Type B pancreatic cell (in vitro differentiated cells): ENCODE measurements at regions not wholly inside any gene's neighbourhood (a gene's known extent, or its start where the extent isn't known, plus 50 kb on each side); places are given as distances from the start of the nearest gene placed in this dataset.
"Not testable (repeated sequence)": the region's sequence is repeated elsewhere in the genome, so short reads cannot be mapped to it uniquely, and the experiment has no call there.

Experiments
- DNase-seq: peaks from one replicate; pipeline ENCODE4 v3.0.0; 2021; ENCODE audit warnings: mixed read lengths; ENCODE audit not compliant: unreplicated experiment; ENCODE audit errors: extremely low spot score
- H3K27ac Mint-ChIP-seq: 2 replicates; pipeline ENCODE4 v1.8.0; 2021; ENCODE audit warnings: mild to moderate bottlenecking, mixed read lengths
- H3K27me3 Mint-ChIP-seq: 2 replicates; pipeline ENCODE4 v1.8.0; 2021; ENCODE audit warnings: mixed read lengths
- H3K36me3 Mint-ChIP-seq: 2 replicates; pipeline ENCODE4 v1.8.0; 2021; ENCODE audit warnings: mixed read lengths
- H3K4me1 Mint-ChIP-seq: one replicate; pipeline ENCODE4 v1.8.0; 2021; ENCODE audit warnings: mixed read lengths; ENCODE audit not compliant: unreplicated experiment
- H3K4me3 Mint-ChIP-seq: 2 replicates; pipeline ENCODE4 v1.8.0; 2021; ENCODE audit warnings: mild to moderate bottlenecking, mixed read lengths
- H3K9me3 Mint-ChIP-seq: 2 replicates; pipeline ENCODE4 v1.8.0; 2021; ENCODE audit warnings: mixed read lengths

DNA sequence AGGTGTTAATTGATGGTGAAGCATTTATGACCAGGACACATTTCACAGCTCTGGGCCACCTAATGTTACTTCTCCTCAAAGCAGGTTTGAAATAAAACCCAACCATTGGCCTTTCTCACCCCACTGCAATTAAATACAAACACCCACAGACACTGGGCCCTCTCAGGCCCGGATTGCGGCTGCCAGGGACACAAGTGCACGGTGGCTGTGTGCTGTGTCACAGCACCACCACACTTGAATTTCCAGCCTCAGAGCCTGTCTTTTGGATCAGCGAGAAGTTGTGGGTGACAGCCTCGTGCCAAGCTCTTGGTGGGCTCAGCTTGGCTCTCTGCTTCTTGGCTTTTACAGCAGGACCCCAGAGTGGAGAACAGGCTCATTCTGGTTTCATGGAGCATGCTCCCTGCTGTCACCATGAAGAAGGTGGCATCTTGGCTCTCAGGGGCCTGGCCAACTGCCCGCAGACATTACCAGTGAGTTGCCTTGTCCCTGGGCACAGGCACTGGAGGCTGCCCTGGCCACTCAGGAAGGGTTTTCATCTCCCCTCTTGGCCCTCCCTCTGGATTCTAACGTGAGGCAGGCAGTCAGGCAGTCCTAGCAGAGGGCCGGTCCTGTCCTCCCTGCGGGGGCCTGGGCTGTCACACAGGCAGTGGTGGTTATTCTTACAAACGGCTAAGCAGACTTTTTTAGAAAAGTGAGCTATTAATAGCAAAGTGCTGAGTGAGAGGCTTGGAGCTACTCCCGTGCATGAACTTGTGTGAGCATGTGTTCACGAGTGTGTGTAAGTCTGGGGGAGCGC lies 234.5 kb downstream of the BCL2L11 start:
- not testable (repeated sequence) for H3K36me3 Mint-ChIP-seq, H3K27ac Mint-ChIP-seq, H3K4me3 Mint-ChIP-seq, DNase-seq, H3K4me1 Mint-ChIP-seq, H3K27me3 Mint-ChIP-seq, H3K9me3 Mint-ChIP-seq

DNA sequence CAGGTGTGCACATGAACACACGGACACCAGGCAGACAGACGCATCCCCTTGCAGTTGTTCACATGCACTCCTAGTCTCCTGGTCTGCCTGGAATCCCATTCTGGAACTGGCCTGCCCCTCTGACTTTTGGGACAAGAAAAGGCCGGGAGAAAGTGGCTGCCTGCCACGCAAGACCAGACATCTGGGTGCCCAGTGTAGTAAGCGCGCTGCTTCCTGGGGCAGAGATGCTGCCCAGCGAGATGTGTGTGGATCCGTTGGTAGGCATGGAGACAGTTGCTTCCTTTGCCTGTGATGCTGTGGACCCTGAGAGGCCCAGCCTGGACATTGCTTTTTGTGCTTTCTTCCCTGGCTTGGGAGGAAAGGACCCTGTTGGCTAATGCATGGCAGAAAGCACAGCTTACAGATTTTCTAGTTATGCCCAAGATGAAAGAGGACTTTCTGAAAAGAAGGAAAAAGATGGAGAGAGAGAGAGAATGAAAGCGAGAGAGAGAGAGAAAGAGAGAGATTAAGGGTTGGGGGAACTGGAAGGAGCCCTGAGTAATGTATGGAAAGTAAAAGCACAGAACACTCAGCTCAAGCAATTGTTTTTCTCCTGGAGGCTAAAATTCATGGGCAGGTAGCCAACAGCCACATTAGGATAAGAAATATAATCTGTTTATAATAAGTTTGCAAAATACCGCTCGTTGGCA lies 235.3 kb downstream of the BCL2L11 start:
- DNase-seq, H3K27me3 Mint-ChIP-seq, H3K9me3 Mint-ChIP-seq, H3K4me1 Mint-ChIP-seq, H3K4me3 Mint-ChIP-seq, H3K36me3 Mint-ChIP-seq, H3K27ac Mint-ChIP-seq: not testable (repeated sequence)

DNA sequence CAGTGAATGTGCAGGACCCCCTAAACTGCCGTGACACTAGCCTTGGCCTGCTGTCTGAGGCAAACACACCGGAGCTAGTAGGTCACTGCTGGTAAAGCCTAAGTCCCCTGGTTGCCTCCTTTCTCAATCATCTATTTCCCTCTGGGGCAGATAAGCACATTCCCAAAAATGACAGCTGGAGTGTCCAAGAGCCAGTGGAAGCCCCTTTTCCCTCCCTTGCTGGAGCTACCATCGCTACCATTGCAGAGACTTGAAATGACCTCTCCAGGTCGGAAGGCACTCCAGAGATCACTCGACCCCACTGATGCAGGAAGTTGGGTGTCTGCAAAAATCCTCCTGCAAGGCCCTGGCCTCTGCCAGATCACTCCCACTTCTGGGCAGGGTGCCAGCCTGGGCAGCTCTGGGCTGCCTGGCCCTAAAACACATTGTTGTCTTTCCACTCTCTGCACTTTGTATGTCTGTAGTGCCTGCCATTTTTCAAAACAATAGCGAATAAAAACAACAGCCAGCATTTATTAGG lies 235.9 kb downstream of the BCL2L11 start:
- not testable (repeated sequence) for H3K27ac Mint-ChIP-seq, H3K4me3 Mint-ChIP-seq, H3K9me3 Mint-ChIP-seq, DNase-seq, H3K4me1 Mint-ChIP-seq, H3K36me3 Mint-ChIP-seq, H3K27me3 Mint-ChIP-seq

DNA sequence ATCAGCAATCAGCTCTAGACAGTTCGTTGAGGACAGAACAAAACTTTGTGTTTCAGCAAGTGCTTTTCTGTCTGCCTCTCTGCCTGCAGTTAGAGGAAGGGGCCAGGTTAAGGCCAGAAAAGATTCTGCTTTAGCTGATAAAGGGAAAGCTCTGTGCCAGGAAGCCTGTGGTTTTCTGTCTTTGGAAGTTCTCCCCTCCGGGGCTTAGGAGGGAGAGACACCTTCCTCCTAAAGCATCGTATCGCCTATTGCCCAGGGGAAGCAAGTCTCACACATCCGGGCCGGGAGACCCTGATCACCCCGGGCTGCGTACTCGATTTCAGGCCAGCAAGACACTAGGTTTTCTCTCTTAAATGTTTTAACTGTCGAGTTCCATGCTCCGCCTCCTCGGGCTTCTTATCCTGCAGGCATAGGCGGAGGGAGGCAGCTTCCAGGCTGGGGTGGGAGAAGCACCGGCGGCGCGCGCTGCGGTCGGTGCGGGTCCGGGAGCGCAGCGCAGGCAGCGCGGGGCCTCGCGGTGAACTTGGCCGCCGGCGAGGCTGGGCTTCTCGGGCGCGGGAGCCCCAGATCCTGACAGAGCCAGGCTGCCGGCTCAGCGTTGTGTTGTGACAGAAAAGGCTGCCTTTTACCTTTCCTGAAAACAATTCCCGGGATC lies 245.4 kb downstream of the BCL2L11 start:
- not testable (repeated sequence) for H3K27me3 Mint-ChIP-seq, DNase-seq, H3K36me3 Mint-ChIP-seq, H3K4me1 Mint-ChIP-seq, H3K27ac Mint-ChIP-seq, H3K9me3 Mint-ChIP-seq
- peak overlapping the region; percentile 66 for H3K4me3 Mint-ChIP-seq

DNA sequence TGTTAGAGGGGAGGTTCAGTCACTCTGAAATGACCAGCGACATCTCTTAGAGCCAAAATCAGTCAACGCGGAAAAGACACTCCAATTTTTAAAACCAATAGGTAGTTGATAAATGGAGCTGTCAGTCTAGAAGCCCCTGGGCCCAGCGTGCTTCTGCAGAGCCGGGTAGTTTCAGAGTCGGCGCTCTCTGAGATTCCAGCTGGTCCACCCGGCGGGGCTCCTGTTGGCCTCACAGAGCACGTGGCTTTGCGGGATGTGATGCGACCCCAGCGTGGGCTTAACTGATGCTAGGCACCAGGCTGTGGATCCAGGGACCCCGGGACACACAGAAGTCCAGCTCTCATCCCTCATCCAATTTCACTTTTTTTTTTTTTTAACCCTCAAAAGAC lies 245.9 kb downstream of the BCL2L11 start:
- not testable (repeated sequence) for H3K27ac Mint-ChIP-seq, H3K9me3 Mint-ChIP-seq, DNase-seq, H3K36me3 Mint-ChIP-seq, H3K27me3 Mint-ChIP-seq, H3K4me1 Mint-ChIP-seq
- H3K4me3 Mint-ChIP-seq = peak overlapping the region; percentile 59

DNA sequence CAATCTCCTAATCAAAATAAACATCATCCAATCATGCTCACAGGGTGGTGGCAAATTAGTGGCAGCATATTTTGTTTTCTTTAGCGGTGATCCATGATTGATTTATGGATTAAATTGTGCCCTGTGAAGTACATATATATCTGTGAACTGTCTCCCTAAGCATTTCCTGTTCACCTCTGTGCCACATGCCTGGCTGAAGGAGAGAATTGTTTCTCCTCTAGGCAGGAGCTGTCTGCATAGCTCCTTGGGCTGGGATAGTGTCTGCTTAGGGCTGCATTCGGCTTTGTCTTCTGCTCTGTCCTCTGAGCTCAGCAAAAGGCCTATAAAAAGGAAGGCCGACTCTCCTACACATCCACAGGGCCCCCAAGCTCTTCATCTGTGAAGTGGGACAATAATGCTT lies 246.4 kb downstream of the BCL2L11 start:
- H3K9me3 Mint-ChIP-seq, DNase-seq, H3K27me3 Mint-ChIP-seq, H3K4me1 Mint-ChIP-seq, H3K27ac Mint-ChIP-seq, H3K36me3 Mint-ChIP-seq: not testable (repeated sequence)
- H3K4me3 Mint-ChIP-seq = peak overlapping the region; percentile 59

DNA sequence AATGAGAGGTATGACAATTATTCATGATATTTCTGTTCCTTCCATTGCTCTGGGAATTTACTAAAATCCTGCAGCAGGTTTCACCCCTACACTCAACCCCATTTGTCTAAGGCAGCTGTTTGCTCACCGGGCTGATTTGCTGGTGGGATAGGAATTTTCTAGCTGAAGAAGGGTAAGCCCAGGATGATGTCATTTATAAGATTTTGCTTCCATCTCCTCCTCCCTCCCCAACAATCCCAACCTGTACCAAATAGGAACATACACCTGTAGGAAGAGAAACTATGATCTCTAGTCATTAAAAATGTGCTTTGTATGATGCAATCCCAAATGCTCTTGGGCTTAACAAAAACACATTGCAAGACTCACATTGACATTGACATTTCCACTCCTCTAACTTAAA lies 247.2 kb downstream of the BCL2L11 start:
- not testable (repeated sequence) for DNase-seq, H3K27me3 Mint-ChIP-seq, H3K4me3 Mint-ChIP-seq, H3K36me3 Mint-ChIP-seq, H3K9me3 Mint-ChIP-seq, H3K4me1 Mint-ChIP-seq, H3K27ac Mint-ChIP-seq

DNA sequence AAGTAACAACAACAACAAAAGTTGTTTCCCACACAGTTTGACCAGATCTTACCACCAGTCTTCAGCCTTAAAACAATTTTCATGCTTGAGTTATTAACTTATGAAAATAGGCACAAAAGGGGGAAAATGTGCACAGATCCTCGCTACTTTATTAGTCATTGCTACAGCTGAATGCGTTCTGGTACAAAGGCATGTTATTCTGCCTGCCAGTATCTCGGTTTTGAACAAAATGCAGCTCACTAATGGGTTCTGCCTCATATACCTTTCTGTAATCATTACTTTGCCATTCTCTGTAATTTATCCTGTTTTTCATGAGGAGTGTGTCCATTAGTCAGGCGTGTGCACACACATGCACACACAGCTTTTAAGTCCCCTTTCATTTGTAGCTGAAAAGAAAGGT lies 247.6 kb downstream of the BCL2L11 start:
- H3K9me3 Mint-ChIP-seq, H3K27me3 Mint-ChIP-seq, H3K4me3 Mint-ChIP-seq, DNase-seq, H3K4me1 Mint-ChIP-seq, H3K27ac Mint-ChIP-seq, H3K36me3 Mint-ChIP-seq: not testable (repeated sequence)

DNA sequence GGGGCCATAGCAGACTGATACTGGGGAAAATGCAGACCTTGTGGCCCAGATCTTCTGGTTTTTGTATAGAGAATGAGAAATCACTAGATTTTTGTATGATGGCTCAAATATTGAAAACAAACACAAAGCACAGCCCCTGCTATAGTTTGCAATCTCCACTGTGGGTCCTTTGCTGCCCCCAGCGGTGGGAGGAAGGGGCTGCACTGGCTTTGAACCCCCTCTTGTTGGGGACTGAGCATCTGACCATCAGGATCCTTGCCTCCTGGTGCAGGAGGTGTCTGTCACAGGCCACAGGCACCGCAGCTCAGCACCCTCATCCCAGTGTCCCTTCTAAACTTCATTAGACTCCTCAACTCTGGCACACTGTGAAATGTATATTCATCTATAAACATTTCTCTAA lies 252.3 kb downstream of the BCL2L11 start:
- not testable (repeated sequence) for H3K9me3 Mint-ChIP-seq, DNase-seq, H3K4me3 Mint-ChIP-seq, H3K4me1 Mint-ChIP-seq, H3K27ac Mint-ChIP-seq, H3K27me3 Mint-ChIP-seq, H3K36me3 Mint-ChIP-seq

DNA sequence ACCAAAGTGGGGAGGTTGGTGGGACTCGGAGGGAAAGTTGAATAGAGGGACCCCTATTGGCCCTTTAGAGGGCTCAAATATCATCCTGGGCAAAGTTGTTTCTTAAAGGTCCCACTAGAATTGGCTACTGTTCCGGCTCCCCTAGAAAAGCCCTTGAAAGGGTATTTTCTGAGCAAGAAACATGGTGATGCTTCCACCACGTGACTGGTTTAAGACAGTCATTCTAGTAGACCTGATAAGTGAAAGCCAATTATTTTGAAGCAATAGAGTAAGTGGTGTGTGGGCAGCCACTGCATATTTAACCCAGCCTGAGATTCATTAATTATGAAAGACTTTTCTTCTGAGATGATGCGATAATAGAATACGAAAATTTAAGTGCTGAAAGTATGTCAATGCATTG lies 253.3 kb downstream of the BCL2L11 start:
- not testable (repeated sequence) for H3K27me3 Mint-ChIP-seq, H3K4me1 Mint-ChIP-seq, DNase-seq, H3K9me3 Mint-ChIP-seq, H3K27ac Mint-ChIP-seq, H3K4me3 Mint-ChIP-seq, H3K36me3 Mint-ChIP-seq

DNA sequence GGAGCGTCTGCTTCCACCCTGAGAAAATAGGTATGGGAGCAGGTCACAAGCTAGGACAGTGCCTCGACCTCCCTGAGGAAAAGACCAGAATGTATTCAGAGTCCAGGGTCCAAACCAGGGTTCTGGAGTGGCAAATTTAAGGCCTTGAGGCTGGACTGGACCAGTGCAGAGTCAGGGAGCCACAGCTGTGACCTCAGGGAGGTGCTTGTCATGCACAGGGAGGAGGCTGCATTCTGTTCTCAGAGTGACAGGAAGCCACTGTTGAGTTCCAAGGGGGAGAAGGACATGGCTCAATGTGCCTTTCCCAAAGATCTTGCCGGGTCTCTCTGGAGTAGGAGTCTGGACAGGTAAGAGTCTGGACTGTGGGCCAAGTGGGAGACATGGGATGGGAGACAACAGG lies 254.0 kb downstream of the BCL2L11 start:
- H3K4me1 Mint-ChIP-seq, H3K27me3 Mint-ChIP-seq, H3K27ac Mint-ChIP-seq, DNase-seq, H3K9me3 Mint-ChIP-seq, H3K36me3 Mint-ChIP-seq, H3K4me3 Mint-ChIP-seq: not testable (repeated sequence)

DNA sequence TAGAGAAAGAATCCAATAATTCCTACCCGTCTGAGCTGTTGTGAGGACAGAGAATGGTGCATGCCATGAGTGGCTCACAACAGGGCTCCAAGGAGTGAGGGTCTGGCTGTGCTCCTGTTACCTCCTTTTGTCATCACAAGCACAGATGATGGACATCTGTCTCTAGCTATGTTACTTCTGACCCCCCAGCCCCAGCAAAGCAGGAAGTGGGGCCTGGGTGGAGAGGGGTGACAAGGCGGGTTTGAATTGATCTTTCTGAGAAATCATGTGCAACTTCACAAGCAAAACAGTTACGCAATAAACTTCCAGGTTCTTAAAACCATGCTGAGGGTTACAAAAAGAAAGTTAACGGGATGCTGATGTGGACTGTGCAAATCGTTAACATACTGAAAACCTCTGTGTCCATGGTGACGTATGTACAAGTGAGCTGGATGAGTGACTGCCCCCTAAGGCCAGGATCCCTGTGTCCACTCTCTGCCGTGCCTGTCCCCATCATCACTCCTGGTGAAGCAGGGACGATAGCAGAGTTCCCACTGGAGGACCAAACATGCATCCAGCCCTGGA lies 254.7 kb downstream of the BCL2L11 start:
- not testable (repeated sequence) for H3K27me3 Mint-ChIP-seq, H3K27ac Mint-ChIP-seq, H3K4me1 Mint-ChIP-seq, DNase-seq, H3K36me3 Mint-ChIP-seq, H3K4me3 Mint-ChIP-seq, H3K9me3 Mint-ChIP-seq

DNA sequence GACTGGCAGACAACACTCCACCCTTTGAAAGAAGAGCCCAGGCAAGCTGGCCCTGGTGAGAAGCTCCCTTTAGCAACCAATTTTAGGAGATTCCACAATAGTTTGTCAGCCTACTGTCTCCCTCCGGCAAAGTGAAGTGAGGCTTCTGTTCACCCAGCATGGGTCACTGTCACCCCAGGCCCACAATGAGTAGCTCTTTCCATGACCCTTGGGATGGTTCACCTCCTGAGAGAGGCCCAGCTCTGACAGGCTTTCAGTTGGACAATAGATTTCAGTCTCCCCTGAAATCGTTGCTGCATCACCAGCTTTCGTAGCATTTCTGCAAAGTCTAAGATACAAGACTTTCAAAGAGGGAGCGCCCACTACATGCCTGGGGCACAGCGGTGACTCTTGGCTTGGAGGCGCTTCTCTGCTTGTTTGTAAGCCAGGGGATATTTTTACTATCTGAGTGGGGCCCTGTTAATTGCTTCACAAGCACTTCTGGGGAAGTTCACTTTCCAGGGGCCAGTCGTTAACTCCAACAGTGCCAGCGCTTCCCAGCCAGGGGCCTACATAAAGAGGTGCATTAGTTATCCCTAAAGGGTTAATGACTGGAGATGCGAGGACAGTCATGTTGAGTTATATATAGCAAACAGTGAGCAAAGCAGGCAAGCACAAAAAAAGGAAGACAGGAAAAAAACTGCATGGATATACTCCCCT lies 255.7 kb downstream of the BCL2L11 start:
- not testable (repeated sequence) for H3K27ac Mint-ChIP-seq, H3K4me1 Mint-ChIP-seq, H3K4me3 Mint-ChIP-seq, H3K27me3 Mint-ChIP-seq, DNase-seq, H3K9me3 Mint-ChIP-seq, H3K36me3 Mint-ChIP-seq
